ENCODE measurements at regions not wholly inside any gene's neighbourhood (a gene's known extent, or its start where the extent isn't known, plus 50 kb on each side); places are given as distances from the start of the nearest gene placed in this dataset.
"Not testable (repeated sequence)": the region's sequence is repeated elsewhere in the genome, so short reads cannot be mapped to it uniquely, and the experiment has no call there.

GRCh38 chr18:4762330-4762729, 307.2 kb upstream of the DLGAP1 start:
- no peak for DNase-seq (ENCODE audit: low spot score)

GRCh38 chr18:4758980-4759379, 303.9 kb upstream of the DLGAP1 start:
- DNase-seq (ENCODE audit: low spot score): no peak

GRCh38 chr18:4755848-4756247, 300.7 kb upstream of the DLGAP1 start:
- no peak for DNase-seq (ENCODE audit: low spot score)

GRCh38 chr18:4753151-4753550, 298.0 kb upstream of the DLGAP1 start:
- not testable (repeated sequence) for DNase-seq (ENCODE audit: low spot score)

DNA sequence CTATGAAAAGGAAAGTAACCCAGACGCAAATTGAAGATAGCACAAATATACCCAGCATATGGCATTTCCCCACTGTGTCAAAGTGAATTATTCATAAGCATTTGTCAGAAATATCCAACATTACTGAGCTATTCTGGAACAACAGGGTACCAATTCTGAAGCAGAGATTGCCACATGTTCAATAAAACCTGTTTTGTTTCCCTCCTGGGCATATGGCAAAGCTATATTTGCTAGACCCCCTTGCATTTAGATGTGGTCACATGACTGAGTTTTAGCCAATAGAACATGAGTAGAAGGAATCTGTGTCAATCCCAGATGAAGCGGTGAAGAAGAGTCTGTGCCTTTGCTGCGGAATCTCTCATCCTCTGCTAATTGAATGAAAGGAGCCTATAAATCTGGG, 296.4 kb upstream of the DLGAP1 start:
- no peak for DNase-seq (ENCODE audit: low spot score)

GRCh38 chr18:4750393-4751346, 295.6 kb upstream of the DLGAP1 start:
- no peak for DNase-seq (ENCODE audit: low spot score)

DNA sequence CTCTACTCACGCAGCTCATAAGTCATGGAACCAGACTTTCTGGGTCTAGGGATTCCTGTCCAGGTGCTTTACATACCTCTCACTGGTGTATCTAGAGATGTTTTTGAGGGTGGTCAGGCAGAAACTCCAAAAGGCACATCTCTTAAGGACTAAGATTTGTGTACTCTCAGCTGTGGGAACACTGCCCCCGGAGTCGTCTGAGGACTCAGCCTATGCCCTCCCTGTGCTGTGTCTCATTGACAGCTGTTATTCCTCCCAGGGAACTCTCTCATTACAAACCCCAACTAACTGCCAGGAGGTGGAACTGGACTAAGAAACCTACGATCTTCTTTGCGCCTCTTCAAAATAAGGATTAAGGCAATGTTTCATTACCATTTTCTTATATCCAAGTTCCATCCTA, 293.9 kb upstream of the DLGAP1 start:
- DNase-seq (ENCODE audit: low spot score): no peak

DNA sequence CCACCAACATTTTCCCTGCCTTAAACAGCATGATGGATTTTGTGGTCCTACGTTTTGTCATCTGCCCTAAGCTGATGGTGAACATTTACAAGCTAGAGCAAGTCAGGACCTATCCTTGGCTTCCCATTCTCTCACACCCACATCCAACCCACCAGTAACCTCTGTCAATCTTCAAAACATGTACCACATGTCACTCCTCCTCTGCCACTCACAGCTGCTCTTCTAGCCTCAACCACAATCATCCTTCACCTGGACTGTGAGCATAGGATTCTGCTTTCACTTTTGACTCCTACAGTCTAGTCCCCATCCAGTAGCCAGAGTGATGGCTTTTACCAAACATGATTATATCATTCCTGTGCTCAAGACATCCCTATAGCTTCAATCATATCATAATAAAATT, 279.8 kb upstream of the DLGAP1 start:
- DNase-seq (ENCODE audit: low spot score): no peak

DNA sequence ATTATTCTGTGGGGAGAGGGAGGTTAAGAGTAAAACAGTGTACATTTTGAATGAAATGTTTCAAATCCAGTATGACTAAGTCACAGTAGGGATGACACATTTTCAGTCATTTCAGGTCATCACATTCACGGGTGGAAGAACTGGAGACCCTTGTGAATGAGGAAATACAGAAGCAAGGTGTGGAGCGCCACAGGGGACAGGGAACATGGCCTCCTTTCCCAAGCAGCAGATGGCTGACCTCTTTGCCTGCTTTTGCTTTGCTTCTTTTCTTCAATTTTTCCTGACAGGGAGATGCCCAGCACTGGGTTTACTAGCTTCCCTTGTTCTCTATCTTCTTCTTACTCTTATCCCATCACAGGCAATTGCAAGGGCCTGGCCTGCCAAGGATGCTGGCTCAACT, 278.9 kb upstream of the DLGAP1 start:
- DNase-seq (ENCODE audit: low spot score): no peak

GRCh38 chr18:4721545-4721944, 266.4 kb upstream of the DLGAP1 start:
- no peak for DNase-seq (ENCODE audit: low spot score)

- DNase-seq (ENCODE audit: low spot score): no peak
Observed at GRCh38 chr18:4720518-4720917, 265.4 kb upstream of the DLGAP1 start.

DNA sequence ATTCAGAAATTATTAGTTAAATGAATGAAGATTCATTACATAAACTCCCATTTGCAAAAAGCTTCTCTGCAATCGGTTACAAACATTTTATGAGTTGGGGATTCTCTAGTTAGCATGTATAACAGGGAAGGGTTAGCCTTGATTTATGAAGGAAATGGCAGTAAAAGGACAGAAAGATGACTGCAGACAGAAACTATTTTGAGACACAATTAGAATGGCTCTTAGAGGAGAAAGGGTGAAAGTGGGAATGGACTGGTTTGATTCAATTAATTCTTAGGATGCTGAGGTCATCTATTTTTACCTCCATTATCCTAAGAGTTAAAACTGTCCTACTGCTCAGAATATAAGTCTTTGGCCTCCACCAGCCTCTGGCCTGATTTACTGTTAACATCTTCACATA, 250.8 kb upstream of the DLGAP1 start:
- no peak for DNase-seq (ENCODE audit: low spot score)

DNA sequence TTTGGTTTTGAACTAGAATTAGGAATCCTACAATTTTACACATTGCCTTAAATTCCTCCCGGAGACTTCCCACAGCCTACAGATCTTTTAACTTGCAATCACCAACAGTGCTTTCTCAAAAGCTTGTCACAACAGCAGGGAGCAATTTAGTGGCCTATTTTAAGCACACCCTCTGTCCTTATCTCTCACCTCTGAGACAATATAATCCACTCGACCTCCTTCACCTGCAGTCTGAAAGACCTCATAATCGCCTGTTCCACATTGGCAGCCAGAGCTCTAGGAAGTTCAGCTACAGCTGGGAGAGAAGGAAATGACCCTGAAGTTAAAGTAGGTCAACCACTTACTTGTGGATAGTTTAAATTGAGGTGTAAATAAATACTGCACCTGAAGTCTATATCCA, 249.7 kb upstream of the DLGAP1 start:
- DNase-seq (ENCODE audit: low spot score): no peak

GRCh38 chr18:4691836-4692235, 236.7 kb upstream of the DLGAP1 start:
- DNase-seq (ENCODE audit: low spot score): no peak

DNA sequence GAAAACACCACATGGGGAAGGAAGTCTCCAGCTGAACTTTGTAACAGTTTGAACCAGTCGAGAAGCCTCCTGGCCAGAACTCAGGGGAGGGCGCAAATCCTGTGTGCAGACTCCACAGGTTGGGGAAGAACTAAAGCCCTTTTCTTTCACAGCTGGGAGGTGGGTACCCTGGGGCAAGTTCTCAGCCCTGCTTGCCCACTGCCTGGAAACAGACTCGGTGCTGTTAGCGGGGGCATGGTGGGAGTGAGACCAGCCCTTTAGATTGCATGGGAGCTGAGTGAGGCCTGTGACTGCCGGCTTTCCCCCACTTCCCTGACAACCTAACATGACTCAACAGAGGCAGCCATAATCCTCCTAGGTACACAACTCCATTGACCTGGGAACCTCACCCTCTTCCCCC, 223.6 kb upstream of the DLGAP1 start:
- DNase-seq (ENCODE audit: low spot score): not testable (repeated sequence)

DNA sequence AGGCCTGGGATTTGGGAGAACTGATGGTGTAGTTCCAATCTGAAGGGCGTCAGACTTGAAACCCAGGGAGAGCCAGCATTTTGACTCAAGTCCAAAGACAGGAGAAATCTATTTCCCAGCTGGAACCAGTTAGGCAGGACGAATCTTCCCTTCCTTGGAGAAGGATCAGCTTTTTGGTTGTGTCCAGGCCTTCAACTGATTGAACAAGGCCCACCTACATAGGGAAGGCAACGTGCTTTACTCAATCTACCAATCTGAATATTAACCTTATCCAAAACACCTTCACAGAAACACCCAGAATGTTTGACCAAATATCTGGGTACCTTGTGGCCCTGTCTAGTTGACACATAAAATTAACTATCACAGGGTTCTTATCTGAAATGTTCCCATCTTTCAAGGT, 221.9 kb upstream of the DLGAP1 start:
- no peak for DNase-seq (ENCODE audit: low spot score)

GRCh38 chr18:4672162-4672561, 217.1 kb upstream of the DLGAP1 start:
- DNase-seq (ENCODE audit: low spot score): no peak

GRCh38 chr18:4658804-4659203, 203.7 kb upstream of the DLGAP1 start:
- DNase-seq (ENCODE audit: low spot score): no peak

- DNase-seq (ENCODE audit: low spot score): no peak
Observed at GRCh38 chr18:4653418-4653817, 198.3 kb upstream of the DLGAP1 start.

DNA sequence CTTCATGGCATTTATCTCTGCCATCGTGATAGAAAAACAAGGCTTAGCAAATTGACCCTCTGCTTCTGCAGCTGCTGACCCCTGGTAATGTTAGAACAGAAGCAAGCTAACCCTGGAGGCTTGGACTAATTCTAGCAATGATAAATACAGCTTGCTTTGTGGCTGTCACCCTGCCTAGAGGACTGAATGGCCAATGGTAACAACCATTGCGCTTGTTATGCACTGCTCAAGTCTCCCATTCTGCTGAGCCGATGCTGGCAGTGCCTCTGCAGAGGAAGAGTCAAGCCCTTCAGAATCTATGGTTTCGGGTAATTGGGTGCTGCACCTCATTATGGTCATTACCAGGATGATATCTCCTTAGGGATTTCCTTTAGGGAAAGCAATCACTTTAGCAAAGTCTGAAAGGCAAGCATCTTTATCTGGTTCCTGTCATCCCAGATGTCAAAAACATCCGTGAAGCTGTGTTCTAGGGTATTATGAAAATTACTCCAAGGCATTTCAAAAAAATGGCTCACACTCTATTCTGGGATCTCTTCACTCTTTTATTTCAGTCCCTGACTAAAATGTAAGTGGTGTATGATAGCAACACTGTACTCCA, 186.8 kb upstream of the DLGAP1 start:
- no peak for DNase-seq (ENCODE audit: low spot score)

- DNase-seq (ENCODE audit: low spot score): no peak
Observed at GRCh38 chr18:4640349-4641012, 185.4 kb upstream of the DLGAP1 start.

DNA sequence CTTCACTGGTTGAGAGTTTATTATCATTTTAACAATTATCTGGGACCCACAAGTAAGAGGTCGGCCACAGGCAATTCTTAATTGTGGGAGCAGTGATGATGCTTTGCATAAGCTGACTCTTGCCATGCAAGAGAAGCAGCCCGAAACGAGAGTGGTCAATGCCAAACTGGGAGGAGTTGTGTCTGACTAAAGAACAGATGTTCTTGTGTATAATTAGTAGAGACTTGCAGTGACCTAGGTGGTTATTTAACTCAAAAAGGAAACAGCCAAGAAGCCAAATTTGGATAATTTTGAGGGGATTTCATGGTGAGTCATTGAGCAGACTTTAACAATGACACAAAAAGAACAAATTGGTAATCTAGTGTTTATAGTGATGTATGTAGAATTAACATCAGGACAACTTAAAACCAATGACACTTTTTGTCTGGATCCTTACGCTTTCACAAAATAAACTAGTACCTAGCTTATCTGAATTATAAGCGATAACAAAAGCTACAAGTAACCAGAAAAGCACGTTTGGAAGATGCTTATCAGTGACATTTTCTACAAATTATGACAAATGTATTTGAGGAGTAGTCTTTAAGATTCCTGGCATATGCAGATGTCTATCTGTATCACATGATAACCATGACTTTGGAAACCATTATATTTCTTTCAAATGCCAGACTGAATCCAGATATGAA, 184.7 kb upstream of the DLGAP1 start:
- DNase-seq (ENCODE audit: low spot score): no peak

- DNase-seq (ENCODE audit: low spot score): no peak
Observed at GRCh38 chr18:4638680-4639079, 183.6 kb upstream of the DLGAP1 start.
